SK-N-SH (cell line): ENCODE measurements at regions not wholly inside any gene's neighbourhood (a gene's known extent, or its start where the extent isn't known, plus 50 kb on each side); places are given as distances from the start of the nearest gene placed in this dataset.

Source experiments
- CTCF ChIA-PET: fragments of 300-600, 350-600 bp; formaldehyde crosslinking; extraction: SDS; loops from one replicate; lab custom pipeline; 2021; lab: Yijun Ruan, JAX
- POLR2A ChIA-PET: fragments of 350-600 bp; sonication (Branson Sonifier 250); formaldehyde crosslinking; extraction: SDS; loops from one replicate; lab custom pipeline; 2020; ENCODE audit warnings: antibody characterized with exemption, inconsistent platforms; lab: Yijun Ruan, JAX
- DNase-seq: peaks from one replicate; pipeline ENCODE4 v3.0.0; 2012
- H2AFZ ChIP-seq: fragments of 200-600 bp; sonication (generic); 2 replicates; pipeline ENCODE4 v1.8.1; 2016; ENCODE audit warnings: antibody characterized with exemption, mild to moderate bottlenecking, low read depth
- H3F3A ChIP-seq: fragments of 200-600 bp; sonication (generic); replicated peaks from 2 replicates; pipeline ENCODE3; 2016; ENCODE audit warnings: antibody characterized with exemption, mild to moderate bottlenecking; ENCODE audit not compliant: insufficient read depth
- H3K27ac ChIP-seq, 2 experiments: fragments of 200-500 bp in 1 of 2; fragments of 200-600 bp in 1 of 2; sonication (Bioruptor generic) in 1 of 2; sonication (generic), shearing (Covaris generic) in 1 of 2; 2 replicates each; pipeline versions ENCODE4 v1.5.1 to v1.6.1; 2014 to 2016; ENCODE audit warnings: low read depth in 2 of 2, inconsistent platforms in 1 of 2, low read length in 1 of 2, mild to moderate bottlenecking in 1 of 2, mixed read lengths in 1 of 2
- H3K27me3 ChIP-seq: fragments of 200-600 bp; sonication (generic), shearing (Covaris generic); 2 replicates; pipeline ENCODE4 v1.6.1; 2016; ENCODE audit warnings: mixed run types; ENCODE audit not compliant: insufficient read depth
- H3K36me3 ChIP-seq, 2 experiments: fragments of 200-500 bp in 1 of 2; fragments of 200-600 bp in 1 of 2; sonication (Bioruptor generic) in 1 of 2; sonication (generic) in 1 of 2; replicated peaks in 1 of 2; 2 replicates each; pipeline versions ENCODE3 to v1.5.1; 2014 to 2016; ENCODE audit warnings: low read length in 1 of 2, mild to moderate bottlenecking in 1 of 2; ENCODE audit not compliant: insufficient read depth in 2 of 2, control insufficient read depth in 1 of 2
- H3K4me1 ChIP-seq, 2 experiments: fragments of 200-500 bp in 1 of 2; fragments of 200-600 bp in 1 of 2; sonication (Bioruptor generic) in 1 of 2; sonication (generic), shearing (Covaris generic) in 1 of 2; 2 replicates each; pipeline versions ENCODE4 v1.5.1 to v1.6.1; 2014 to 2016; ENCODE audit warnings: low read depth in 1 of 2, low read length in 1 of 2, mixed run types in 1 of 2; ENCODE audit not compliant: insufficient read depth in 2 of 2, control insufficient read depth in 1 of 2
- H3K4me2 ChIP-seq: fragments of 200-600 bp; sonication (generic), shearing (Covaris generic); 2 replicates; pipeline ENCODE4 v1.6.1; 2017; ENCODE audit warnings: mixed run types
- H3K4me3 ChIP-seq, 2 experiments: fragments of 200-500 bp in 1 of 2; fragments of 200-600 bp in 1 of 2; sonication (Bioruptor generic) in 1 of 2; sonication (generic), shearing (Covaris generic) in 1 of 2; 2 replicates each; pipeline versions ENCODE4 v1.5.1 to v1.8.1; 2014 to 2016; ENCODE audit warnings: low read depth in 2 of 2, inconsistent platforms in 1 of 2, low read length in 1 of 2, mild to moderate bottlenecking in 1 of 2, mixed read lengths in 1 of 2, moderate library complexity in 1 of 2
- H3K79me2 ChIP-seq: fragments of 200-600 bp; sonication (generic); 2 replicates; pipeline ENCODE4 v1.8.1; 2017; ENCODE audit warnings: mild to moderate bottlenecking; ENCODE audit not compliant: insufficient read depth
- H3K9ac ChIP-seq: fragments of 200-600 bp; sonication (generic); 2 replicates; pipeline ENCODE4 v1.6.1; 2017; ENCODE audit warnings: mixed run types
- H3K9me2 ChIP-seq: fragments of 200-600 bp; sonication (generic); 2 replicates; pipeline ENCODE4 v1.6.1; 2017; ENCODE audit warnings: mixed run types
- H3K9me3 ChIP-seq: fragments of 200-600 bp; sonication (generic); 2 replicates; pipeline ENCODE4 v1.6.1; 2017; ENCODE audit warnings: mixed run types, mild to moderate bottlenecking, moderate library complexity
- H4K20me1 ChIP-seq: fragments of 200-600 bp; sonication (generic); 2 replicates; pipeline ENCODE4 v1.6.1; 2017; ENCODE audit warnings: mild to moderate bottlenecking, mixed run types; ENCODE audit not compliant: insufficient read depth
- CHD2 ChIP-seq: fragments of 150-350 bp; IDR thresholded peaks from 2 replicates; pipeline ENCODE4 v1.6.1; 2018; ENCODE audit warnings: low read length; ENCODE audit not compliant: partially characterized antibody
- CTCF ChIP-seq: fragments of 200-600 bp; sonication (generic); IDR thresholded peaks from 2 replicates; pipeline ENCODE4 v1.6.1; 2017; ENCODE audit warnings: antibody characterized with exemption, mild to moderate bottlenecking, moderate library complexity
- EP300 ChIP-seq, 2 experiments: IDR thresholded peaks; 2 replicates each; pipeline versions ENCODE4 v1.4.0 to v1.6.1; 2012; ENCODE audit warnings: borderline replicate concordance in 1 of 2, low read depth in 1 of 2, low read length in 1 of 2
- FOSL2 ChIP-seq: IDR thresholded peaks from 2 replicates; pipeline ENCODE4 v1.4.0; 2012; ENCODE audit warnings: low read depth, mild to moderate bottlenecking, moderate library complexity, borderline replicate concordance
- FOXJ3 ChIP-seq: sonication (generic); formaldehyde crosslinking; IDR thresholded peaks from 2 replicates; pipeline ENCODE4 v1.5.1; 2020; ENCODE audit warnings: mild to moderate bottlenecking, missing genetic modification reagents
- GABPA ChIP-seq: IDR thresholded peaks from 2 replicates; pipeline ENCODE4 v1.4.0; 2012; ENCODE audit warnings: low read depth, mild to moderate bottlenecking
- JUND ChIP-seq: IDR thresholded peaks from 2 replicates; pipeline ENCODE4 v1.4.0; 2012
- MAX ChIP-seq: IDR thresholded peaks from 2 replicates; pipeline ENCODE4 v1.4.0; 2012; ENCODE audit warnings: low read depth
- NRF1 ChIP-seq: IDR thresholded peaks from 2 replicates; pipeline ENCODE4 v1.6.1; 2012; ENCODE audit warnings: low read depth, mild to moderate bottlenecking, low read length
- RAD21 ChIP-seq: IDR thresholded peaks from 2 replicates; pipeline ENCODE4 v1.6.1; 2012; ENCODE audit warnings: mild to moderate bottlenecking, low read length
- RCOR1 ChIP-seq: fragments of 150-350 bp; IDR thresholded peaks from 2 replicates; pipeline ENCODE4 v1.6.1; 2017; ENCODE audit warnings: antibody characterized with exemption, low read length
- REST ChIP-seq: IDR thresholded peaks from 2 replicates; pipeline ENCODE4 v1.6.1; 2012; ENCODE audit warnings: mild to moderate bottlenecking, low read depth, low read length, moderate library complexity
- RFX5 ChIP-seq: IDR thresholded peaks from 2 replicates; pipeline ENCODE4 v1.6.1; 2012; ENCODE audit warnings: mild to moderate bottlenecking, improper control_type of control experiment, low read length
- RXRA ChIP-seq: IDR thresholded peaks from 2 replicates; pipeline ENCODE4 v1.4.0; 2012; ENCODE audit warnings: low read depth, mild to moderate bottlenecking, borderline replicate concordance
- SIN3A ChIP-seq: IDR thresholded peaks from 2 replicates; pipeline ENCODE4 v1.6.1; 2012; ENCODE audit warnings: low read depth, mild to moderate bottlenecking, low read length, moderate library complexity, borderline replicate concordance
- SMC3 ChIP-seq: IDR thresholded peaks from 2 replicates; pipeline ENCODE4 v1.6.1; 2012; ENCODE audit warnings: low read depth, low read length, improper control_type of control experiment
- TEAD4 ChIP-seq: IDR thresholded peaks from 2 replicates; pipeline ENCODE4 v1.4.0; 2012; ENCODE audit warnings: mild to moderate bottlenecking, borderline replicate concordance; ENCODE audit not compliant: insufficient read depth
- USF2 ChIP-seq: fragments of 150-350 bp; IDR thresholded peaks from 2 replicates; pipeline ENCODE4 v1.6.1; 2017; ENCODE audit warnings: antibody characterized with exemption, low read length, low read depth, borderline replicate concordance
- YY1 ChIP-seq: IDR thresholded peaks from 2 replicates; pipeline ENCODE4 v1.4.0; 2012; ENCODE audit warnings: low read depth, mild to moderate bottlenecking
- ZBTB33 ChIP-seq: IDR thresholded peaks from 2 replicates; pipeline ENCODE4 v1.4.0; 2012; ENCODE audit warnings: low read depth, borderline replicate concordance
- WGBS: methylation state at CpG from one replicate; pipeline ENCODE4 v1.1.6; 2017; ENCODE audit warnings: low lambda C conversion rate; 5-methylcytosine and 5-hydroxymethylcytosine counted together

GRCh38 chr4:1554876-1555265 is 129.2 kb downstream of the FAM53A start:
- Histone ChIP-seq H3K9me2 (no peaks in the 10 kb centered on the region), H2AFZ (no peak overlapping the region), H3K9ac (no peak overlapping the region), H3K4me3 (no peak overlapping the region), H3K4me2 (no peak overlapping the region), H3F3A (no peaks in the 10 kb centered on the region), H3K79me2 (no peaks in the 10 kb centered on the region), H3K27me3 (peaks cover 71% of the 10 kb centered on the region), H3K36me3 (no peaks in the 10 kb centered on the region), H3K4me1 (peaks cover 0 to 3% of the 10 kb centered on the region in 2 experiments; a peak in 1 of 4 replicates), H3K9me3 (no peaks in the 10 kb centered on the region), H3K27ac (no peak overlapping the region), H4K20me1 (no peaks in the 10 kb centered on the region)
- no peak for DNase-seq
- WGBS, result 7% methylated on average over 5 of the region's 16 CpGs
- CTCF ChIA-PET, result no interaction called here
- POLR2A ChIA-PET, result no interaction called here
- no peak for TF ChIP-seq SIN3A
- TF ChIP-seq USF2, result no peak
- no peak for TF ChIP-seq SMC3
- no peak for TF ChIP-seq FOSL2
- no peak for TF ChIP-seq GABPA
- no peak for TF ChIP-seq JUND
- no peak for TF ChIP-seq RFX5
- TF ChIP-seq EP300 (IDR thresholded peaks at IDR 0.05; ENCODE audit: borderline replicate concordance in 1 of 2, low read depth in 1 of 2, low read length in 1 of 2), result no peak
- no peak for TF ChIP-seq MAX
- TF ChIP-seq CHD2, result no peak
- TF ChIP-seq YY1, result no peak
- no peak for TF ChIP-seq RAD21

- 22% methylated on average over 26 of the region's 26 CpGs for WGBS
- Histone ChIP-seq H3K9me2 (no peaks in the 10 kb centered on the region), H3K4me1 (peaks cover 0 to 3% of the 10 kb centered on the region in 2 experiments; a peak in 1 of 4 replicates), H3K27me3 (peaks cover 66% of the 10 kb centered on the region), H3K27ac (no peak overlapping the region), H3F3A (no peaks in the 10 kb centered on the region), H4K20me1 (no peaks in the 10 kb centered on the region), H3K9ac (no peak overlapping the region), H3K4me3 (no peak overlapping the region), H3K79me2 (no peaks in the 10 kb centered on the region), H3K36me3 (no peaks in the 10 kb centered on the region), H2AFZ (no peak overlapping the region), H3K9me3 (no peaks in the 10 kb centered on the region), H3K4me2 (no peak overlapping the region)
- ChIA-PET POLR2A (no interaction called here), CTCF (no interaction called here)
- DNase-seq, result no peak
- TF ChIP-seq REST (no peak), NRF1 (no peak), TEAD4 (no peak), RXRA (no peak), CHD2 (no peak), RCOR1 (no peak), SIN3A (no peak), FOXJ3 (CRISPR knock-in tag) (no peak), RAD21 (no peak), ZBTB33 (no peak), CTCF (no peak)
These were observed 129.8 kb downstream of the FAM53A start for GRCh38 chr4:1554246-1554875.
